Liver (tissue), 3 donors: ENCODE measurements at regions not wholly inside any gene's neighbourhood (a gene's known extent, or its start where the extent isn't known, plus 50 kb on each side); places are given as distances from the start of the nearest gene placed in this dataset.

Experiments
- CTCF ChIP-seq: fragments of 150-350 bp; IDR thresholded peaks from 2 replicates; pipeline ENCODE4 v1.5.1; 2017; ENCODE audit warnings: improper control_type of control experiment, low read depth, low read length; ENCODE audit not compliant: missing input control
- FOXA1 ChIP-seq: IDR thresholded peaks from 2 replicates; pipeline ENCODE4 v1.6.1; 2016; ENCODE audit warnings: antibody characterized with exemption
- GABPA ChIP-seq, 2 donors: IDR thresholded peaks in 1 of 2; conservative IDR thresholded peaks in 1 of 2; 2 replicates each; pipeline ENCODE4 v1.6.1; 2016; ENCODE audit warnings: antibody characterized with exemption in 2 of 2, mild to moderate bottlenecking in 1 of 2, moderate library complexity in 1 of 2
- SP1 ChIP-seq: IDR thresholded peaks from 2 replicates; pipeline ENCODE4 v1.6.1; 2018; ENCODE audit warnings: antibody characterized with exemption, mild to moderate bottlenecking
- TAF1 ChIP-seq: conservative IDR thresholded peaks from 2 replicates; pipeline ENCODE4 v1.6.1; 2016; ENCODE audit warnings: antibody characterized with exemption, mild to moderate bottlenecking
- YY1 ChIP-seq: IDR thresholded peaks from 2 replicates; pipeline ENCODE4 v1.6.1; 2016; ENCODE audit warnings: antibody characterized with exemption, mild to moderate bottlenecking
- ZBTB33 ChIP-seq: IDR thresholded peaks from 2 replicates; pipeline ENCODE4 v1.6.1; 2016; ENCODE audit warnings: antibody characterized with exemption
- donor health status: healthy.
- donor health status: healthy.

- TF ChIP-seq CTCF (no peak), TAF1 (no peak), GABPA (IDR thresholded peaks at IDR 0.05 in 1 of 2, conservative IDR thresholded peaks at IDR 0.05 in 1 of 2) (no peak), SP1 (no peak), YY1 (no peak), ZBTB33 (no peak), FOXA1 (no peak)
Measured at GRCh38 chr2:23008440-23008839, 376.5 kb upstream of the KLHL29 start.
